ENCODE measurements at regions not wholly inside any gene's neighbourhood (a gene's known extent, or its start where the extent isn't known, plus 50 kb on each side); places are given as distances from the start of the nearest gene placed in this dataset.

- in situ Hi-C loops (cut with MboI) (no loop called here), intact Hi-C loops (cut with micrococcal nuclease; ENCODE audit: unreplicated experiment) (no loop called here)
- no peak overlapping the region for H3K4me2 ChIP-seq (ENCODE audit: control insufficient read depth, insufficient read depth)
- no TSS peak for BruUV-seq (replicated peaks)
- no peak overlapping the region for H3K27ac ChIP-seq (ENCODE audit: control insufficient read depth, insufficient read depth)
- no peaks in the 10 kb centered on the region; a peak in 1 of 4 replicates for H3K27me3 ChIP-seq (replicated peaks in 1 of 2; ENCODE audit: control insufficient read depth in 2 of 2, insufficient read depth in 2 of 2, low read length in 1 of 2)
- no peaks in the 10 kb centered on the region for H3K9me3 ChIP-seq (replicated peaks; ENCODE audit: control insufficient read depth, insufficient read depth, low read length)
- CTCF ChIA-PET: interaction anchor here (1.3 to 3.7 kb wide), 2 partner anchors 41 to 77 kb away, joined by 3 to 18 read pairs; no protein-coding TSS in a partner anchor
- H3K4me1 ChIP-seq (ENCODE audit: control insufficient read depth, insufficient read depth, low read length): no peaks in the 10 kb centered on the region
- FAIRE-seq (no peak), ATAC-seq (peak; percentile 62), DNase-seq (ENCODE audit: low read depth, low spot score) (no peak)
- TF ChIP-seq PAX5 (IDR thresholded peaks at IDR 0.05; ENCODE audit: borderline replicate concordance, low read depth, low read length) (no peak), ATF3 (IDR thresholded peaks at IDR 0.05; ENCODE audit: borderline replicate concordance, extremely low read depth, low read depth, low read length) (no peak), ZSCAN29 (IDR thresholded peaks at IDR 0.05) (no peak)
- H3K4me3 ChIP-seq: no peak overlapping the region
- RAD21 ChIA-PET (ENCODE audit: unreplicated experiment): no interaction called here
- no peaks in the 10 kb centered on the region for H4K20me1 ChIP-seq (ENCODE audit: control insufficient read depth, insufficient read depth)
- no peaks in the 10 kb centered on the region for H3K79me2 ChIP-seq (ENCODE audit: control insufficient read depth, insufficient read depth, low read length)
- POLR2A ChIA-PET: interaction anchor here (0.6 kb wide), 1 partner anchor 20 kb away, joined by 3 read pairs; no protein-coding TSS in a partner anchor
- no peaks in the 10 kb centered on the region for H3K36me3 ChIP-seq (ENCODE audit: control insufficient read depth in 2 of 2, insufficient read depth in 2 of 2, low read length in 1 of 2)
- SMC1A ChIA-PET (ENCODE audit: uncharacterized antibody, unreplicated experiment): interaction anchor here (0.8 to 1.5 kb wide), 3 partner anchors 10 to 45 kb away, joined by 3 to 5 read pairs (median 4); no protein-coding TSS in a partner anchor
- H3K9ac ChIP-seq (ENCODE audit: control insufficient read depth, insufficient read depth, low read length): no peak overlapping the region
- WGBS (ENCODE audit: insufficient coverage, insufficient replicate concordance, low lambda C conversion rate, missing lambda C conversion rate): 43% methylated on average over 4 of the region's 4 CpGs
- no peak overlapping the region for H2AFZ ChIP-seq (ENCODE audit: control insufficient read depth, low read depth, low read length)
Measured at GRCh38 chrX:10042055-10042454, 74.9 kb downstream of the CLDN34 start.

GRCh38 chrX:10043386-10043785, 76.2 kb downstream of the CLDN34 start:
- no peak overlapping the region for H3K9ac ChIP-seq (ENCODE audit: control insufficient read depth, insufficient read depth, low read length)
- intact Hi-C loops (cut with micrococcal nuclease; ENCODE audit: unreplicated experiment): no loop called here
- H3K27ac ChIP-seq (ENCODE audit: control insufficient read depth, insufficient read depth): no peak overlapping the region
- TF ChIP-seq BACH1 (IDR thresholded peaks at IDR 0.05; ENCODE audit: borderline replicate concordance): no peak
- BruUV-seq (replicated peaks): no TSS peak
- H3K4me3 ChIP-seq: no peak overlapping the region
- H4K20me1 ChIP-seq (ENCODE audit: control insufficient read depth, insufficient read depth): no peaks in the 10 kb centered on the region
- POLR2A ChIA-PET: no interaction called here
- H3K79me2 ChIP-seq (ENCODE audit: control insufficient read depth, insufficient read depth, low read length): no peaks in the 10 kb centered on the region
- 43% methylated on average over 7 of the region's 7 CpGs for WGBS (ENCODE audit: insufficient coverage, insufficient replicate concordance, low lambda C conversion rate, missing lambda C conversion rate)
- no peak overlapping the region for H3K4me2 ChIP-seq (ENCODE audit: control insufficient read depth, insufficient read depth)
- FAIRE-seq: no peak
- DNase-seq (ENCODE audit: low read depth, low spot score): no peak
- no peaks in the 10 kb centered on the region for H3K9me3 ChIP-seq (replicated peaks; ENCODE audit: control insufficient read depth, insufficient read depth, low read length)
- H3K4me1 ChIP-seq (ENCODE audit: control insufficient read depth, insufficient read depth, low read length): no peaks in the 10 kb centered on the region
- H3K27me3 ChIP-seq (replicated peaks in 1 of 2; ENCODE audit: control insufficient read depth in 2 of 2, insufficient read depth in 2 of 2, low read length in 1 of 2): no peaks in the 10 kb centered on the region; a peak in 1 of 4 replicates
- ATAC-seq: no peak
- H2AFZ ChIP-seq (ENCODE audit: control insufficient read depth, low read depth, low read length): no peak overlapping the region
- in situ Hi-C loops (cut with MboI): no loop called here
- RAD21 ChIA-PET (ENCODE audit: unreplicated experiment): no interaction called here
- SMC1A ChIA-PET (ENCODE audit: uncharacterized antibody, unreplicated experiment): no interaction called here
- CTCF ChIA-PET: no interaction called here
- no peaks in the 10 kb centered on the region for H3K36me3 ChIP-seq (ENCODE audit: control insufficient read depth in 2 of 2, insufficient read depth in 2 of 2, low read length in 1 of 2)

Data from GM12878 (cell line).